ENCODE measurements at regions not wholly inside any gene's neighbourhood (a gene's known extent, or its start where the extent isn't known, plus 50 kb on each side); places are given as distances from the start of the nearest gene placed in this dataset.
"Not testable (repeated sequence)": the region's sequence is repeated elsewhere in the genome, so short reads cannot be mapped to it uniquely, and the experiment has no call there.

- not testable (repeated sequence) for TF ChIP-seq CTCF (IDR thresholded peaks at IDR 0.05; ENCODE audit: poor library complexity, severe bottlenecking); EZH2 (IDR thresholded peaks at IDR 0.05; ENCODE audit: borderline replicate concordance, insufficient read depth, low read length, poor library complexity, severe bottlenecking); TAF1 (IDR thresholded peaks at IDR 0.05; ENCODE audit: low read depth); POLR2AphosphoS5 (IDR thresholded peaks at IDR 0.05); RAD21 (conservative IDR thresholded peaks at IDR 0.05); REST (IDR thresholded peaks at IDR 0.05; ENCODE audit: borderline replicate concordance); SMC3 (conservative IDR thresholded peaks at IDR 0.05; ENCODE audit: poor library complexity); EP300 (conservative IDR thresholded peaks at IDR 0.05; ENCODE audit: poor library complexity, severe bottlenecking)
Observed at GRCh38 chrX:148305214-148305613, 195.2 kb upstream of the AFF2 start.

Measured in neural cell (in vitro differentiated cells).